B cell (primary cell): ENCODE measurements at regions not wholly inside any gene's neighbourhood (a gene's known extent, or its start where the extent isn't known, plus 50 kb on each side); places are given as distances from the start of the nearest gene placed in this dataset.

Experiments used
- ATAC-seq: fragments of 200-7000 bp; cut with Tn5 transposase; one replicate; pipeline ENCODE4 v1.10.0; 2021; ENCODE audit warnings: low read depth, mild to moderate bottlenecking, moderate number of reproducible peaks, moderate library complexity
- CTCF ChIA-PET: fragments of 350-600 bp; sonication (Branson Sonifier 250); formaldehyde crosslinking; loops from one replicate; lab custom pipeline; 2021; ENCODE audit warnings: antibody characterized with exemption, inconsistent platforms; lab: Charles Lee
- POLR2A ChIA-PET: fragments of 350-600 bp; sonication (Branson Sonifier 250); formaldehyde crosslinking; loops from one replicate; lab custom pipeline; 2021; ENCODE audit warnings: antibody characterized with exemption; lab: Charles Lee
- DNase-seq: peaks from one replicate; pipeline ENCODE4 v3.0.0; 2013
- H2AFZ ChIP-seq: 2 replicates; pipeline ENCODE4 v1.6.1; 2012; ENCODE audit warnings: mild to moderate bottlenecking, low read depth, low read length; ENCODE audit not compliant: insufficient read depth, poor library complexity, severe bottlenecking
- H3K27ac ChIP-seq, 2 donors: 1 replicate in 1 of 2; 2 replicates in 1 of 2; pipeline ENCODE4 v1.5.1; 2012 to 2013; ENCODE audit warnings: low read length in 2 of 2, mild to moderate bottlenecking in 2 of 2, moderate library complexity in 1 of 2
- H3K27me3 ChIP-seq, 4 experiments: fragments of 200-600 bp in 1 of 4; sonication (generic) in 1 of 4; replicated peaks in 1 of 4; 1 replicate in 2 of 4; 2 replicates in 2 of 4; pipeline versions ENCODE4 v1.6.1 to v1.7.0; 2013 to 2016; ENCODE audit warnings: low read length in 3 of 4, mild to moderate bottlenecking in 2 of 4, mixed read lengths in 1 of 4, moderate library complexity in 1 of 4; ENCODE audit not compliant: insufficient read depth in 4 of 4, control insufficient read depth in 3 of 4; ENCODE audit errors: control extremely low read depth in 1 of 4
- H3K36me3 ChIP-seq, 2 experiments: replicated peaks in 1 of 2; 1 replicate in 1 of 2; 2 replicates in 1 of 2; pipeline versions ENCODE4 v1.6.1 to v1.7.1; 2013; ENCODE audit warnings: low read length in 1 of 2; ENCODE audit not compliant: insufficient read depth in 2 of 2, control insufficient read depth in 1 of 2; ENCODE audit errors: control extremely low read depth in 1 of 2, extremely low read depth in 1 of 2
- H3K4me1 ChIP-seq, 2 donors: fragments of 200-600 bp in 1 of 2; sonication (generic) in 1 of 2; 1 replicate in 1 of 2; 2 replicates in 1 of 2; pipeline versions ENCODE4 v1.5.1 to v1.6.1; 2013 to 2017; ENCODE audit warnings: low read length in 2 of 2; ENCODE audit not compliant: control insufficient read depth in 2 of 2, insufficient read depth in 2 of 2
- H3K4me2 ChIP-seq: replicated peaks from 2 replicates; pipeline ENCODE3; 2012; ENCODE audit warnings: mild to moderate bottlenecking, low read depth, low read length; ENCODE audit not compliant: poor library complexity, severe bottlenecking
- H3K4me3 ChIP-seq, 5 experiments: fragments of 200-600 bp in 1 of 5; sonication (generic) in 1 of 5; 1 replicate in 3 of 5; 2 replicates in 2 of 5; pipeline versions ENCODE4 v1.5.1 to v1.7.0; 2011 to 2016; ENCODE audit warnings: low read length in 4 of 5, mild to moderate bottlenecking in 4 of 5, low read depth in 2 of 5, control low read depth in 1 of 5, moderate library complexity in 1 of 5; ENCODE audit not compliant: insufficient read depth in 1 of 5; ENCODE audit errors: control extremely low read depth in 1 of 5, extremely low read depth in 1 of 5
- H3K79me2 ChIP-seq: fragments of 200-600 bp; sonication (generic); one replicate; pipeline ENCODE4 v1.6.0; 2016; ENCODE audit warnings: low read length; ENCODE audit not compliant: control insufficient read depth, insufficient read depth
- H3K9ac ChIP-seq: fragments of 200-600 bp; sonication (generic); 2 replicates; pipeline ENCODE4 v1.6.1; 2017; ENCODE audit warnings: mild to moderate bottlenecking, low read length, moderate library complexity
- H3K9me3 ChIP-seq, 3 donors: one replicate each; pipeline versions ENCODE4 v1.6.1 to v1.7.1; 2013; ENCODE audit warnings: low read length in 2 of 3; ENCODE audit not compliant: control insufficient read depth in 2 of 3, insufficient read depth in 1 of 3; ENCODE audit errors: control extremely low read depth in 1 of 3
- H4K20me1 ChIP-seq: 2 replicates; pipeline ENCODE4 v1.6.0; 2012; ENCODE audit warnings: mild to moderate bottlenecking, low read length; ENCODE audit not compliant: insufficient read depth, control insufficient read depth, poor library complexity, severe bottlenecking
- H3K27ac Mint-ChIP-seq: one replicate; pipeline ENCODE4 v1.8.0; 2021; ENCODE audit warnings: mixed read lengths
- H3K27me3 Mint-ChIP-seq: one replicate; pipeline ENCODE4 v1.8.0; 2021; ENCODE audit warnings: mixed read lengths
- H3K4me1 Mint-ChIP-seq: one replicate; pipeline ENCODE4 v1.8.0; 2021; ENCODE audit warnings: mixed read lengths
- H3K4me3 Mint-ChIP-seq: one replicate; pipeline ENCODE4 v1.8.0; 2021; ENCODE audit warnings: mixed read lengths
- H3K9me3 Mint-ChIP-seq: one replicate; pipeline ENCODE4 v1.8.0; 2022; ENCODE audit warnings: mixed read lengths; ENCODE audit not compliant: insufficient read depth
- EZH2 ChIP-seq: IDR thresholded peaks from 2 replicates; pipeline ENCODE4 v1.6.1; 2012; ENCODE audit warnings: borderline replicate concordance, low read depth, mild to moderate bottlenecking, moderate library complexity, low read length; ENCODE audit not compliant: insufficient read depth, poor library complexity, severe bottlenecking
- WGBS: methylation state at CpG from one replicate; pipeline ENCODE4 v1.1.5; 2013; ENCODE audit warnings: missing lambda C conversion rate; ENCODE audit not compliant: insufficient coverage; 5-methylcytosine and 5-hydroxymethylcytosine counted together
- intact Hi-C: fragments of 100-400 bp; cut with micrococcal nuclease; formaldehyde crosslinking; loops from one replicate; pipeline ENCODE4 v1.10.0; 2022
- TF ChIP-seq, protein P1 (sequence below): fragments of 200-600 bp; IDR thresholded peaks from one replicate; pipeline ENCODE4 v1.8.0; 2022; ENCODE audit warnings: antibody characterized with exemption, mild to moderate bottlenecking

GRCh38 chr6:140344142-140344913, 969.9 kb upstream of the CITED2 start:
- Histone ChIP-seq H3K79me2 (no peaks in the 10 kb centered on the region), H4K20me1 (no peaks in the 10 kb centered on the region), H3K9ac (no peak overlapping the region), H3K36me3 (no peaks in the 10 kb centered on the region), H3K27me3 (no peaks in the 10 kb centered on the region), H2AFZ (no peak overlapping the region), H3K9me3 (no peaks in the 10 kb centered on the region), H3K27ac (no peak overlapping the region), H3K4me3 (no peak overlapping the region), H3K4me1 (peaks cover 0 to 3% of the 10 kb centered on the region in 2 donors), H3K4me2 (no peak overlapping the region)
- no peak for TF ChIP-seq EZH2
- TF ChIP-seq, protein P1, sequence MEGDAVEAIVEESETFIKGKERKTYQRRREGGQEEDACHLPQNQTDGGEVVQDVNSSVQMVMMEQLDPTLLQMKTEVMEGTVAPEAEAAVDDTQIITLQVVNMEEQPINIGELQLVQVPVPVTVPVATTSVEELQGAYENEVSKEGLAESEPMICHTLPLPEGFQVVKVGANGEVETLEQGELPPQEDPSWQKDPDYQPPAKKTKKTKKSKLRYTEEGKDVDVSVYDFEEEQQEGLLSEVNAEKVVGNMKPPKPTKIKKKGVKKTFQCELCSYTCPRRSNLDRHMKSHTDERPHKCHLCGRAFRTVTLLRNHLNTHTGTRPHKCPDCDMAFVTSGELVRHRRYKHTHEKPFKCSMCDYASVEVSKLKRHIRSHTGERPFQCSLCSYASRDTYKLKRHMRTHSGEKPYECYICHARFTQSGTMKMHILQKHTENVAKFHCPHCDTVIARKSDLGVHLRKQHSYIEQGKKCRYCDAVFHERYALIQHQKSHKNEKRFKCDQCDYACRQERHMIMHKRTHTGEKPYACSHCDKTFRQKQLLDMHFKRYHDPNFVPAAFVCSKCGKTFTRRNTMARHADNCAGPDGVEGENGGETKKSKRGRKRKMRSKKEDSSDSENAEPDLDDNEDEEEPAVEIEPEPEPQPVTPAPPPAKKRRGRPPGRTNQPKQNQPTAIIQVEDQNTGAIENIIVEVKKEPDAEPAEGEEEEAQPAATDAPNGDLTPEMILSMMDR, result no peak
- H3K27ac Mint-ChIP-seq, result no peak overlapping the region
- ChIA-PET CTCF (no interaction called here), POLR2A (no interaction called here)
- H3K9me3 Mint-ChIP-seq, result no peaks in the 10 kb centered on the region
- DNase-seq, result no peak
- H3K4me1 Mint-ChIP-seq, result no peaks in the 10 kb centered on the region
- H3K4me3 Mint-ChIP-seq, result no peak overlapping the region
- WGBS, result 100% methylated on average over 1 of the region's 1 CpG
- ATAC-seq, result no peak
- intact Hi-C loops, result no loop called here
- no peaks in the 10 kb centered on the region for H3K27me3 Mint-ChIP-seq

- H3K9me3 Mint-ChIP-seq, result peaks cover 3% of the 10 kb centered on the region
- POLR2A ChIA-PET, result no interaction called here
- no peaks in the 10 kb centered on the region for H3K27me3 Mint-ChIP-seq
Observed at GRCh38 chr6:140343128-140343527, 968.7 kb upstream of the CITED2 start.

More at GRCh38 chr6:140343128-140343527, 968.7 kb upstream of the CITED2 start:
- H3K9me3 ChIP-seq, result no peaks in the 10 kb centered on the region
- intact Hi-C loops, result no loop called here
- H3K4me2 ChIP-seq, result no peak overlapping the region
- Mint-ChIP-seq H3K4me3 (no peak overlapping the region), H3K27ac (no peak overlapping the region), H3K4me1 (no peaks in the 10 kb centered on the region)
- no peak overlapping the region for H3K4me3 ChIP-seq
- TF ChIP-seq, protein P1, result no peak
- TF ChIP-seq EZH2, result no peak
- H3K79me2 ChIP-seq, result no peaks in the 10 kb centered on the region
- no peaks in the 10 kb centered on the region for H3K27me3 ChIP-seq
- no CpG with 5 or more reads among the region's 2 CpGs for WGBS
- CTCF ChIA-PET, result no interaction called here
- H2AFZ ChIP-seq, result no peak overlapping the region
- peaks cover 0 to 3% of the 10 kb centered on the region in 2 donors for H3K4me1 ChIP-seq
- no peaks in the 10 kb centered on the region for H3K36me3 ChIP-seq
- no peaks in the 10 kb centered on the region for H4K20me1 ChIP-seq
- DNase-seq, result no peak
- H3K27ac ChIP-seq, result no peak overlapping the region
- no peak overlapping the region for H3K9ac ChIP-seq
- no peak for ATAC-seq
